Adrenal gland (tissue), 9 donors: ENCODE measurements at regions not wholly inside any gene's neighbourhood (a gene's known extent, or its start where the extent isn't known, plus 50 kb on each side); places are given as distances from the start of the nearest gene placed in this dataset.

ENCODE experiments used
- DNase-seq, 7 donors: peaks; one replicate each; pipeline ENCODE4 v3.0.0-alpha.2; 2019 to 2020
- H3K27ac ChIP-seq, 5 donors: fragments of 200-600 bp; sonication (generic) in 4 of 5; 1 replicate in 3 of 5; 2 replicates in 2 of 5; pipeline versions ENCODE4 v1.5.1 to v1.8.0; 2016 to 2020; ENCODE audit warnings: mild to moderate bottlenecking in 1 of 5
- H3K27me3 ChIP-seq: fragments of 200-600 bp; 2 replicates; pipeline ENCODE4 v1.8.0; 2021
- H3K36me3 ChIP-seq, 2 donors: fragments of 200-600 bp; replicated peaks in 1 of 2; 1 replicate in 1 of 2; 2 replicates in 1 of 2; pipeline versions ENCODE4 v1.5.1 to v1.8.0; 2018 to 2022
- H3K4me1 ChIP-seq, 2 donors: fragments of 200-600 bp; replicated peaks in 1 of 2; 1 replicate in 1 of 2; 2 replicates in 1 of 2; pipeline versions ENCODE4 v1.5.1 to v1.8.0; 2018 to 2021
- H3K4me3 ChIP-seq, 4 donors: fragments of 200-600 bp; sonication (generic) in 3 of 4; one replicate each; pipeline ENCODE4 v1.5.1; 2016 to 2018
- H3K9me3 ChIP-seq, 3 donors: fragments of 200-600 bp; sonication (generic) in 1 of 3; replicated peaks in 1 of 3; 1 replicate in 2 of 3; 2 replicates in 1 of 3; pipeline versions ENCODE4 v1.5.1 to v1.8.0; 2016 to 2021
- POLR2A ChIP-seq, 2 donors: fragments of 450-650 bp; IDR thresholded peaks; one replicate each; pipeline ENCODE4 v1.6.1; 2017; ENCODE audit warnings: antibody characterized with exemption in 2 of 2, mild to moderate bottlenecking in 2 of 2, moderate library complexity in 1 of 2
- WGBS, 4 donors: extraction: QIAGEN DNeasy Blood & Tissue Kit in 2 of 4; methylation state at CpG; one replicate each; pipeline versions ENCODE4 v1.1.5 to v1.1.7; 2013 to 2017; 5-methylcytosine and 5-hydroxymethylcytosine counted together
- intact Hi-C, 2 donors: fragments of 100-400 bp; cut with DNase I; formaldehyde crosslinking; loops; one replicate each; pipeline versions ENCODE4 v1.14.1 to v1.15.0; 2022 to 2023
- TF ChIP-seq, protein P1 (sequence below), 6 experiments: fragments of 450-650 bp in 4 of 6; fragments of 200-600 bp in 2 of 6; sonication (generic) in 1 of 6; IDR thresholded peaks; 1 replicate in 5 of 6; 2 replicates in 1 of 6; pipeline versions ENCODE4 v1.5.1 to v1.8.0; 2016 to 2021; ENCODE audit warnings: antibody characterized with exemption in 6 of 6, mild to moderate bottlenecking in 2 of 6, moderate library complexity in 1 of 6
- donor health status: healthy with polysubstance abuse.
- donor health status: Bipolar disorder and iron deficiency.
- donor health status: DM: yes; HTN: yes; CAD: no.
- donor health status: DM: no; HTN: no; CAD: no.
- donor health status: DM: no; HTN: no; CAD: no.

DNA sequence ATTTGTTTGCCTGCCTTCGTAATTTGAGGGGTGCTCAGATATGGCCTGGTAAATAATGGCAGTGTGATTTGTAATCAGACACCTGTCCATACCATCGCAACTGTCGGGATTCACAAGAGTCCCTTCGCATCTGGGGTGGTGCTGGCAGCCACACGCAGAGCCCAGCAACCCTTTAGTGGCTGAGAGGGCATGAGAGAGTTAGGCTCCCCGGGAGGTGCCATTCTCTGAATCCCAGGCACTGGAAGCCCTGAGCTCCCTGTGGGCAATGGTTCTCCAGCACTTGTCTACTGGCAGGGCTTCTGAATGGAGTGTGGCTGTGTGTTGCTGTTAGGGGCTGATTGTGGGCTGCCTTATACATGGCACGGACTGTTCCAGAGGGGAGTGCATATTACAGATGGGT is 230.1 kb downstream of the EBLN2 start:
- Histone ChIP-seq H3K9me3 (no peaks in the 10 kb centered on the region), H3K4me3 (no peak overlapping the region), H3K27ac (no peak overlapping the region), H3K27me3 (no peaks in the 10 kb centered on the region), H3K4me1 (no peaks in the 10 kb centered on the region), H3K36me3 (no peaks in the 10 kb centered on the region)
- TF ChIP-seq, protein P1, sequence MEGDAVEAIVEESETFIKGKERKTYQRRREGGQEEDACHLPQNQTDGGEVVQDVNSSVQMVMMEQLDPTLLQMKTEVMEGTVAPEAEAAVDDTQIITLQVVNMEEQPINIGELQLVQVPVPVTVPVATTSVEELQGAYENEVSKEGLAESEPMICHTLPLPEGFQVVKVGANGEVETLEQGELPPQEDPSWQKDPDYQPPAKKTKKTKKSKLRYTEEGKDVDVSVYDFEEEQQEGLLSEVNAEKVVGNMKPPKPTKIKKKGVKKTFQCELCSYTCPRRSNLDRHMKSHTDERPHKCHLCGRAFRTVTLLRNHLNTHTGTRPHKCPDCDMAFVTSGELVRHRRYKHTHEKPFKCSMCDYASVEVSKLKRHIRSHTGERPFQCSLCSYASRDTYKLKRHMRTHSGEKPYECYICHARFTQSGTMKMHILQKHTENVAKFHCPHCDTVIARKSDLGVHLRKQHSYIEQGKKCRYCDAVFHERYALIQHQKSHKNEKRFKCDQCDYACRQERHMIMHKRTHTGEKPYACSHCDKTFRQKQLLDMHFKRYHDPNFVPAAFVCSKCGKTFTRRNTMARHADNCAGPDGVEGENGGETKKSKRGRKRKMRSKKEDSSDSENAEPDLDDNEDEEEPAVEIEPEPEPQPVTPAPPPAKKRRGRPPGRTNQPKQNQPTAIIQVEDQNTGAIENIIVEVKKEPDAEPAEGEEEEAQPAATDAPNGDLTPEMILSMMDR (IDR thresholded peaks at IDR 0.05) = no peak
- no peak for TF ChIP-seq POLR2A (IDR thresholded peaks at IDR 0.05)
- 76 to 86% (median 81%) methylated on average over 5 to 7 of the region's 7 CpGs for WGBS, 4 donors
- no peak for DNase-seq
- intact Hi-C loops = no loop called here

DNA sequence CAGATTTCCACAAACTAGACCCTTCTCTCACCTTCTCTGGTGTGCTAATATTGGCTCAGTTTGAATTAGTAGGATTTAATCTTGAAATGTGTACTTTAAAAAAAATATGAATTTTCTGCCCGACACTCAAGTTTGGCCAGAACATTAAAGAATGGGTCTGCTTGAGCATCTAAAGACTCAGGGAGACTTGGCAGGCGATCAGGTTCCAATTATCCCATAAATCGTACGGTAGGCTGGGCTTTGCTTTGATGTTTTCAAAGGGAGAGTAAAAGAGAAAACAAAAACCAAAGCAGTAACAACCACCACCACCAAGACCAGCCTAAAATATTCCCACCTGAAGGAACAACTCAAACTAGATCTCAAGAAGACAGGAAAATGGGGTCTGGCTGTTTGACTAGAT is 230.8 kb downstream of the EBLN2 start:
- Histone ChIP-seq H3K27me3 (no peaks in the 10 kb centered on the region), H3K4me3 (no peak overlapping the region), H3K9me3 (no peaks in the 10 kb centered on the region), H3K36me3 (no peaks in the 10 kb centered on the region), H3K27ac (no peak overlapping the region), H3K4me1 (no peaks in the 10 kb centered on the region)
- intact Hi-C loops = no loop called here
- WGBS, 4 donors = 31 to 38% (median 34%) methylated on average over 4 of the region's 4 CpGs
- DNase-seq = no peak
- no peak for TF ChIP-seq POLR2A (IDR thresholded peaks at IDR 0.05)
- TF ChIP-seq, protein P1 (IDR thresholded peaks at IDR 0.05) = no peak

DNA sequence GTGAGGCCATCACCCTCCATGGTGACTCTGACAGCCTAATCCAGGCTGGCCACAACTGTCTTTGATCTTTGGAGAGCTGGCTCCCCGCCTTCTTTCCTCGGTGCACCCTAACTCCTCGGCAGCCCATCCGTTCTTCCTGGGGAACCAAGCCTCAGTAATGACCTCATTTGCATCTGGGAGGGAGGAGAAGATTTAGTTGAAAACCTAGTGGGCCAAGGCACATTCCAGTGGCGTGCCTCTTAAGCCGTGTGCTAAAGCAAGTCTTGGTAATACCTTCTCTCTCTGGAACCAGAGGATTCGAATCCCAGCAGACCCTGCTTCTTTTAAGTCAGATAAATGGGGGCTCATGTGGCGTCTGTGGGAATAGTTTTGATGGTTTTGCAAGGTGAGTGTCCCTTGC is 233.1 kb downstream of the EBLN2 start:
- no peaks in the 10 kb centered on the region for H3K4me1 ChIP-seq
- no peak for DNase-seq
- H3K27ac ChIP-seq = no peak overlapping the region
- TF ChIP-seq POLR2A (IDR thresholded peaks at IDR 0.05) = no peak
- TF ChIP-seq, protein P1 (IDR thresholded peaks at IDR 0.05) = no peak
- H3K4me3 ChIP-seq = no peak overlapping the region
- no peaks in the 10 kb centered on the region for H3K27me3 ChIP-seq
- no peaks in the 10 kb centered on the region for H3K9me3 ChIP-seq
- H3K36me3 ChIP-seq = no peaks in the 10 kb centered on the region
- intact Hi-C loops = no loop called here
- 57 to 66% (median 61%) methylated on average over 6 to 8 of the region's 8 CpGs for WGBS, 4 donors

DNA sequence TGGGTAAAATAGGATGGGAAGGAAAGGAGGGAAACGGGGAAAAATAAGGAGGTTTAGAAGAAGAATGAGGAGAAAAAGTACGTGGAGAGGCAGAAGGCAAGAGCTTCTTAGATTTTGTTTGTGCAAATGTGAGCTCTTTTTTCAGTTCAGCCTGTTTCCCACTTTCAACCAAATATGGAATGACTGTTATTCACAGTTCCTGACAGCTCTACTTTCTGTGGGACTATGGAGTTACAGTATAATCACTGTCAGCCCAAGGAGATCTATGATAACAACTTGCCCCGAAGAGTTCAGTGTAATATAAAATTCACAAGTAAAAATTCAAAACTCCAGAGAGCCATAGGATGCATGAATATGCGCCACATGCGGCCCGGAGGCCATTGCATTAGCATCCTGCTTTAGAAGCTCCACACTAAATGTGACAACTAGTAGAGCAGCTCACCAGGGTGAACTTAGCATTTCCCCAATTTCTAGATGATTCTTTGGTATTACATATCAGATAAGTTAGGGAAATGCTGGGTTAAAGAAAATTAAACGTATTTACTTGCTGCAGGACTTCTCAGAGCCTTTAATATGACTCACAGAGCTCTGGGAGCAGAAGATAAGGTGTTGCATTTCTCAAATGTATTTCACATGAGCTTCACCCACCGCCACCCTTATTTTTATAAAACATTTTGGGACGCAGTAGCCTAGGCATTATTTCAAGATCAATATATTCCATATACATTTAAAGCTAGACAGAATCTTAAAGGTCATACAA is 234.6 kb downstream of the EBLN2 start:
- Histone ChIP-seq H3K9me3 (no peaks in the 10 kb centered on the region), H3K27ac (no peak overlapping the region), H3K4me3 (no peak overlapping the region), H3K4me1 (no peaks in the 10 kb centered on the region), H3K36me3 (no peaks in the 10 kb centered on the region), H3K27me3 (no peaks in the 10 kb centered on the region)
- 78 to 79% (median 79%) methylated on average over 9 of the region's 9 CpGs for WGBS, 4 donors
- DNase-seq = no peak
- intact Hi-C loops = no loop called here
- no peak for TF ChIP-seq POLR2A (IDR thresholded peaks at IDR 0.05)
- TF ChIP-seq, protein P1 (IDR thresholded peaks at IDR 0.05) = no peak
